SK-N-SH treated with all-trans-retinoic acid at 6 μM for 48 hours (cell line): ENCODE measurements at regions not wholly inside any gene's neighbourhood (a gene's known extent, or its start where the extent isn't known, plus 50 kb on each side); places are given as distances from the start of the nearest gene placed in this dataset.

Experiments used
- ATAC-seq: fragments of 200-7000 bp; cut with Tn5 transposase; 3 replicates; pipeline ENCODE4 v1.9.1; 2020; ENCODE audit warnings: mild to moderate bottlenecking, moderate library complexity
- ARNTL ChIP-seq: fragments of 450-650 bp; formaldehyde crosslinking; IDR thresholded peaks from 2 replicates; pipeline ENCODE4 v1.5.0; 2020; ENCODE audit warnings: low read depth, mild to moderate bottlenecking, moderate library complexity, borderline replicate concordance
- BACH2 ChIP-seq: fragments of 250-450 bp; sonication (Bioruptor Pico); IDR thresholded peaks from 2 replicates; pipeline ENCODE4 v1.9.0; 2021; ENCODE audit warnings: mild to moderate bottlenecking, borderline replicate concordance
- CREB5 ChIP-seq: fragments of 250-450 bp; sonication (Bioruptor Pico); IDR thresholded peaks from 2 replicates; pipeline ENCODE4 v1.5.1; 2020; ENCODE audit warnings: low read depth, mild to moderate bottlenecking, moderate library complexity
- CSDC2 ChIP-seq: fragments of 250-450 bp; sonication (Bioruptor Pico); IDR thresholded peaks from 2 replicates; pipeline ENCODE4 v1.5.0; 2020; ENCODE audit warnings: mild to moderate bottlenecking, moderate library complexity
- CSRNP3 ChIP-seq: fragments of 250-450 bp; sonication (Bioruptor Pico); IDR thresholded peaks from 2 replicates; pipeline ENCODE4 v1.5.1; 2021; ENCODE audit warnings: mild to moderate bottlenecking, moderate library complexity
- ESRRG ChIP-seq: fragments of 250-450 bp; sonication (Bioruptor Pico); IDR thresholded peaks from 2 replicates; pipeline ENCODE4 v1.6.1; 2021; ENCODE audit warnings: mild to moderate bottlenecking
- GLIS3 ChIP-seq: fragments of 250-450 bp; sonication (Bioruptor Pico); IDR thresholded peaks from 2 replicates; pipeline ENCODE4 v1.5.0; 2020; ENCODE audit warnings: mild to moderate bottlenecking, moderate library complexity
- OSR1 ChIP-seq: fragments of 250-450 bp; sonication (Bioruptor Pico); IDR thresholded peaks from 2 replicates; pipeline ENCODE4 v1.8.0; 2022; ENCODE audit warnings: moderate library complexity, mild to moderate bottlenecking, inconsistent platforms
- PATZ1 ChIP-seq: fragments of 250-450 bp; sonication (Bioruptor Pico); IDR thresholded peaks from 2 replicates; pipeline ENCODE4 v1.8.0; 2020; ENCODE audit warnings: mild to moderate bottlenecking, moderate library complexity, borderline replicate concordance
- POU6F1 ChIP-seq: fragments of 250-450 bp; sonication (Bioruptor Pico); IDR thresholded peaks from 2 replicates; pipeline ENCODE4 v1.8.0; 2021; ENCODE audit warnings: low read depth, mild to moderate bottlenecking, moderate library complexity, borderline replicate concordance
- PPARA ChIP-seq: fragments of 250-450 bp; sonication (Bioruptor Pico); IDR thresholded peaks from 2 replicates; pipeline ENCODE4 v1.5.0; 2020; ENCODE audit warnings: mild to moderate bottlenecking, borderline replicate concordance
- RARB ChIP-seq: fragments of 250-450 bp; sonication (Bioruptor Pico); IDR thresholded peaks from 2 replicates; pipeline ENCODE4 v1.8.0; 2021; ENCODE audit warnings: mild to moderate bottlenecking, moderate library complexity
- SNAI2 ChIP-seq: fragments of 250-450 bp; sonication (Bioruptor Pico); IDR thresholded peaks from 2 replicates; pipeline ENCODE4 v1.5.0; 2020; ENCODE audit warnings: mild to moderate bottlenecking, moderate library complexity
- TCF4 ChIP-seq: fragments of 250-450 bp; sonication (Bioruptor Pico); IDR thresholded peaks from 2 replicates; pipeline ENCODE4 v1.8.0; 2021; ENCODE audit warnings: mild to moderate bottlenecking, moderate library complexity, borderline replicate concordance
- TOX ChIP-seq: fragments of 250-450 bp; sonication (Bioruptor Pico); IDR thresholded peaks from 2 replicates; pipeline ENCODE4 v1.8.0; 2021; ENCODE audit warnings: mild to moderate bottlenecking, moderate library complexity, borderline replicate concordance
- TSHZ2 ChIP-seq: fragments of 250-450 bp; sonication (Bioruptor Pico); IDR thresholded peaks from 2 replicates; pipeline ENCODE4 v1.5.0; 2020; ENCODE audit warnings: mild to moderate bottlenecking, moderate library complexity
- ZC3H10 ChIP-seq: fragments of 250-450 bp; sonication (Bioruptor Pico); IDR thresholded peaks from 2 replicates; pipeline ENCODE4 v1.5.1; 2021; ENCODE audit warnings: mild to moderate bottlenecking, moderate library complexity
- ZFP3 ChIP-seq: fragments of 250-450 bp; sonication (Bioruptor Pico); IDR thresholded peaks from 2 replicates; pipeline ENCODE4 v1.5.0; 2020; ENCODE audit warnings: mild to moderate bottlenecking, moderate library complexity
- ZFP30 ChIP-seq: fragments of 450-650 bp; formaldehyde crosslinking; IDR thresholded peaks from 2 replicates; pipeline ENCODE4 v1.5.0; 2022; ENCODE audit warnings: mild to moderate bottlenecking, moderate library complexity
- ZNF565 ChIP-seq: fragments of 450-650 bp; formaldehyde crosslinking; conservative IDR thresholded peaks from 2 replicates; pipeline ENCODE4 v1.5.0; 2020; ENCODE audit warnings: low read depth, mild to moderate bottlenecking, moderate library complexity
- ZNF70 ChIP-seq: fragments of 450-650 bp; formaldehyde crosslinking; IDR thresholded peaks from 2 replicates; pipeline ENCODE4 v1.5.0; 2020; ENCODE audit warnings: mild to moderate bottlenecking, moderate library complexity
- ZNF8 ChIP-seq: fragments of 450-650 bp; formaldehyde crosslinking; IDR thresholded peaks from 2 replicates; pipeline ENCODE4 v1.5.0; 2020; ENCODE audit warnings: mild to moderate bottlenecking, moderate library complexity

- ATAC-seq = no peak
- no peak for TF ChIP-seq POU6F1
- no peak for TF ChIP-seq ZFP3 (CRISPR knock-in tag)
- no peak for TF ChIP-seq ARNTL (CRISPR knock-in tag)
- TF ChIP-seq CSDC2 (CRISPR knock-in tag) = no peak
- no peak for TF ChIP-seq GLIS3 (CRISPR knock-in tag)
- TF ChIP-seq ZNF8 (CRISPR knock-in tag) = no peak
- no peak for TF ChIP-seq OSR1
- TF ChIP-seq SNAI2 (CRISPR knock-in tag) = no peak
- no peak for TF ChIP-seq ZC3H10 (CRISPR knock-in tag)
- no peak for TF ChIP-seq TCF4
- no peak for TF ChIP-seq BACH2 (CRISPR knock-in tag)
- TF ChIP-seq RARB = no peak
- TF ChIP-seq ESRRG (CRISPR knock-in tag) = no peak
- TF ChIP-seq TOX (CRISPR knock-in tag) = no peak
- no peak for TF ChIP-seq ZFP30 (CRISPR knock-in tag)
- TF ChIP-seq TSHZ2 (CRISPR knock-in tag) = no peak
- TF ChIP-seq PPARA (CRISPR knock-in tag) = no peak
These were observed 155.7 kb upstream of the ADAMTS16 start for GRCh38 chr5:4984461-4984860.

GRCh38 chr5:4987431-4987830 lies 152.7 kb upstream of the ADAMTS16 start:
- no peak for ATAC-seq
- TF ChIP-seq PPARA (CRISPR knock-in tag) = no peak
- TF ChIP-seq ZNF565 (CRISPR knock-in tag) = no peak
- no peak for TF ChIP-seq TOX (CRISPR knock-in tag)
- TF ChIP-seq CREB5 (CRISPR knock-in tag) = no peak
- TF ChIP-seq RARB = no peak
- no peak for TF ChIP-seq SNAI2 (CRISPR knock-in tag)
- TF ChIP-seq CSRNP3 (CRISPR knock-in tag) = no peak
- TF ChIP-seq POU6F1 = no peak
- TF ChIP-seq ARNTL (CRISPR knock-in tag) = no peak
- TF ChIP-seq ZFP3 (CRISPR knock-in tag) = no peak
- no peak for TF ChIP-seq ZNF8 (CRISPR knock-in tag)
- TF ChIP-seq GLIS3 (CRISPR knock-in tag) = no peak
- no peak for TF ChIP-seq TCF4
- TF ChIP-seq ZNF70 = no peak
- no peak for TF ChIP-seq ZFP30 (CRISPR knock-in tag)
- no peak for TF ChIP-seq CSDC2 (CRISPR knock-in tag)
- TF ChIP-seq BACH2 (CRISPR knock-in tag) = no peak
- no peak for TF ChIP-seq ZC3H10 (CRISPR knock-in tag)
- TF ChIP-seq OSR1 = no peak
- no peak for TF ChIP-seq PATZ1
